Activated CD8-positive, alpha-beta T cell treated with anti-CD3 and anti-CD28 coated beads for 36 hours (primary cell): ENCODE measurements at regions not wholly inside any gene's neighbourhood (a gene's known extent, or its start where the extent isn't known, plus 50 kb on each side); places are given as distances from the start of the nearest gene placed in this dataset.

Experiments used
- ATAC-seq: fragments of 200-7000 bp; cut with Tn5 transposase; one replicate; pipeline ENCODE4 v1.10.0; 2021; ENCODE audit warnings: mild to moderate bottlenecking, moderate library complexity
- CTCF ChIA-PET: fragments of 350-600 bp; sonication (Branson Sonifier 250); formaldehyde crosslinking; loops from one replicate; lab custom pipeline; 2021; ENCODE audit warnings: antibody characterized with exemption; lab: Charles Lee
- POLR2A ChIA-PET: fragments of 350-600 bp; sonication (Branson Sonifier 250); formaldehyde crosslinking; loops from one replicate; lab custom pipeline; 2021; ENCODE audit warnings: antibody characterized with exemption; lab: Charles Lee
- DNase-seq: peaks from one replicate; pipeline ENCODE4 v3.0.0-alpha.2; 2020
- H3K27ac Mint-ChIP-seq: one replicate; pipeline ENCODE4 v1.8.0; 2021; ENCODE audit warnings: mild to moderate bottlenecking, mixed read lengths
- H3K27me3 Mint-ChIP-seq: one replicate; pipeline ENCODE4 v1.8.0; 2021; ENCODE audit warnings: mixed read lengths
- H3K36me3 Mint-ChIP-seq: one replicate; pipeline ENCODE4 v1.8.0; 2021; ENCODE audit warnings: low read depth, mixed read lengths
- H3K4me1 Mint-ChIP-seq: one replicate; pipeline ENCODE4 v1.8.0; 2021; ENCODE audit warnings: low read depth, mixed read lengths
- H3K4me3 Mint-ChIP-seq: one replicate; pipeline ENCODE4 v1.8.0; 2021; ENCODE audit warnings: mild to moderate bottlenecking, moderate library complexity, mixed read lengths
- H3K9me3 Mint-ChIP-seq: one replicate; pipeline ENCODE4 v1.8.0; 2021; ENCODE audit warnings: mixed read lengths
- CTCF ChIP-seq: fragments of 200-600 bp; IDR thresholded peaks from one replicate; pipeline ENCODE4 v1.8.0; 2022; ENCODE audit warnings: antibody characterized with exemption, mild to moderate bottlenecking
- intact Hi-C: fragments of 100-400 bp; cut with micrococcal nuclease; formaldehyde crosslinking; loops from one replicate; pipeline ENCODE4 v1.10.0; 2022

GRCh38 chr1:60130703-60131102 lies 57.1 kb upstream of the C1orf87 start:
- H3K9me3 Mint-ChIP-seq = no peaks in the 10 kb centered on the region
- ATAC-seq = no peak
- ChIA-PET POLR2A (no interaction called here), CTCF (no interaction called here)
- intact Hi-C loops = no loop called here
- H3K4me3 Mint-ChIP-seq = no peak overlapping the region
- peaks cover 7% of the 10 kb centered on the region for H3K4me1 Mint-ChIP-seq
- H3K27me3 Mint-ChIP-seq = no peaks in the 10 kb centered on the region
- no peaks in the 10 kb centered on the region for H3K36me3 Mint-ChIP-seq
- DNase-seq = no peak
- H3K27ac Mint-ChIP-seq = no peak overlapping the region
- TF ChIP-seq CTCF = no peak

GRCh38 chr1:60129911-60130310 lies 56.3 kb upstream of the C1orf87 start:
- H3K9me3 Mint-ChIP-seq = no peaks in the 10 kb centered on the region
- POLR2A ChIA-PET = no interaction called here

GRCh38 chr1:60126723-60127122 lies 53.2 kb upstream of the C1orf87 start:
- H3K27ac Mint-ChIP-seq = no peak overlapping the region
- no peaks in the 10 kb centered on the region for H3K9me3 Mint-ChIP-seq
- no peaks in the 10 kb centered on the region for H3K36me3 Mint-ChIP-seq
- POLR2A ChIA-PET = no interaction called here
- DNase-seq = no peak
- no peak for TF ChIP-seq CTCF
- no peaks in the 10 kb centered on the region for H3K27me3 Mint-ChIP-seq
- intact Hi-C loops = no loop called here
- H3K4me3 Mint-ChIP-seq = no peak overlapping the region
- ATAC-seq = no peak
- CTCF ChIA-PET = interaction anchor here (1.5 kb wide), 1 partner anchor 10 kb away, joined by 5 read pairs; no protein-coding TSS in a partner anchor
- no peaks in the 10 kb centered on the region for H3K4me1 Mint-ChIP-seq

More at GRCh38 chr1:60129911-60130310, 56.3 kb upstream of the C1orf87 start:
- no peak for DNase-seq
- H3K36me3 Mint-ChIP-seq = no peaks in the 10 kb centered on the region
- CTCF ChIA-PET = no interaction called here
- peaks cover 7% of the 10 kb centered on the region for H3K4me1 Mint-ChIP-seq
- no peak overlapping the region for H3K4me3 Mint-ChIP-seq
- H3K27ac Mint-ChIP-seq = no peak overlapping the region
- intact Hi-C loops = no loop called here
- H3K27me3 Mint-ChIP-seq = no peaks in the 10 kb centered on the region
- no peak for ATAC-seq
- TF ChIP-seq CTCF = no peak
